ENCODE measurements at regions not wholly inside any gene's neighbourhood (a gene's known extent, or its start where the extent isn't known, plus 50 kb on each side); places are given as distances from the start of the nearest gene placed in this dataset.

DNA sequence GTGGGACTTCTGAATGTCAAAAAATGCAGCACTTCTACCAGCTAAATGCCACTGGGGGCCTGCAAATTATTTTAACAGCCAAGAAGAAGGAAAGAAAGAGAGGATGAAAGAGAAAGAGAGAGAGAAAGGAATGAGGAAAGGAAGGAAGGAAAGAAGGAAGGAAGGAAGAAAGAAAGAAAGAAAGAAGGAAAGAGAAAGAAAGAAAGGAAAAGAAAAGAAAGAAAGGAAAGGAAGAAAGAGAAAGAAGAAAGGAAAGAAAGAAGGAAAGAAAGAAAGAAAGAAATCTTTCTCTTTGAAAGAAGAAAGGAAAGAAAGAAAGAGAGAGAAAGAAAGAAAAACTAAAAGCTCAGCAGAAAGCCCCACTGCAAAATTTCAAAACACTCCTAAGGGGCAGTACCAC lies 69.2 kb upstream of the SV2C start:
- no peak overlapping the region for H3K27ac Mint-ChIP-seq
- Histone ChIP-seq H3K4me2 (no peak overlapping the region), H3K36me3 (no peaks in the 10 kb centered on the region), H3K9me3 (ENCODE audit: low read depth) (no peaks in the 10 kb centered on the region), H2AFZ (replicated peaks) (no peak overlapping the region), H3F3A (ENCODE audit: low read depth) (no peaks in the 10 kb centered on the region), H3K9ac (no peak overlapping the region), H4K20me1 (ENCODE audit: low read depth) (no peaks in the 10 kb centered on the region), H3K27ac (no peak overlapping the region), H3K79me2 (ENCODE audit: low read depth) (no peaks in the 10 kb centered on the region), H3K4me3 (no peak overlapping the region), H3K4me1 (no peaks in the 10 kb centered on the region), H3K27me3 (no peaks in the 10 kb centered on the region)
- no peak overlapping the region for H3K4me3 Mint-ChIP-seq
- H3K9me3 Mint-ChIP-seq, result peaks cover 5% of the 10 kb centered on the region
- H3K27me3 Mint-ChIP-seq (ENCODE audit: insufficient read depth, low read depth), result peaks cover 2% of the 10 kb centered on the region
- TF ChIP-seq EZH2phosphoT487 (IDR thresholded peaks at IDR 0.05), result no peak
- TF ChIP-seq, protein P1, sequence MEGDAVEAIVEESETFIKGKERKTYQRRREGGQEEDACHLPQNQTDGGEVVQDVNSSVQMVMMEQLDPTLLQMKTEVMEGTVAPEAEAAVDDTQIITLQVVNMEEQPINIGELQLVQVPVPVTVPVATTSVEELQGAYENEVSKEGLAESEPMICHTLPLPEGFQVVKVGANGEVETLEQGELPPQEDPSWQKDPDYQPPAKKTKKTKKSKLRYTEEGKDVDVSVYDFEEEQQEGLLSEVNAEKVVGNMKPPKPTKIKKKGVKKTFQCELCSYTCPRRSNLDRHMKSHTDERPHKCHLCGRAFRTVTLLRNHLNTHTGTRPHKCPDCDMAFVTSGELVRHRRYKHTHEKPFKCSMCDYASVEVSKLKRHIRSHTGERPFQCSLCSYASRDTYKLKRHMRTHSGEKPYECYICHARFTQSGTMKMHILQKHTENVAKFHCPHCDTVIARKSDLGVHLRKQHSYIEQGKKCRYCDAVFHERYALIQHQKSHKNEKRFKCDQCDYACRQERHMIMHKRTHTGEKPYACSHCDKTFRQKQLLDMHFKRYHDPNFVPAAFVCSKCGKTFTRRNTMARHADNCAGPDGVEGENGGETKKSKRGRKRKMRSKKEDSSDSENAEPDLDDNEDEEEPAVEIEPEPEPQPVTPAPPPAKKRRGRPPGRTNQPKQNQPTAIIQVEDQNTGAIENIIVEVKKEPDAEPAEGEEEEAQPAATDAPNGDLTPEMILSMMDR (IDR thresholded peaks at IDR 0.05), result no peak
- TF ChIP-seq EZH2 (IDR thresholded peaks at IDR 0.05), result no peak
- peaks cover 4% of the 10 kb centered on the region for H3K4me1 Mint-ChIP-seq
- DNase-seq (ENCODE audit: low spot score), result no peak
- H3K36me3 Mint-ChIP-seq, result no peaks in the 10 kb centered on the region

DNA sequence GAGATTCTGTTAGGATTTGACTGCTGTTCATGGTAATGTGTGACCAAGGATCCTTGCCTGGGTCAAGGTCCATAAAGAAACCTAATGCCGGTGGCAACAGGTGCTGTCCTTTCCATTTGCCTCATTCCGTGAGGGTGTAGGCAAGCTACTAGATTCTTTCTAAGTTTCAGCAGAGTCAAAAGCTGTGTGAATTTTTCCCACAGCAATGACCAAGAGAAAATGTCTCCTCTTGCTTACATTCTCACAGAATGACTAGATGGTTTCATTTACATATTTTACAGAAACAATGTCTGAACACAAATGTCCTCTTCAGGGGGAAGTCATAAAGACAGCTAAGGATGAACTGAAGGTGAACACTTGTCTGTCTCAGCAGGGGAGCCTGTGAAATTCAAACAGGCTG lies 75.3 kb upstream of the SV2C start:
- H3F3A ChIP-seq (ENCODE audit: low read depth), result no peaks in the 10 kb centered on the region
- Mint-ChIP-seq H3K27me3 (ENCODE audit: insufficient read depth, low read depth) (peaks cover 3% of the 10 kb centered on the region), H3K4me3 (no peak overlapping the region), H3K4me1 (no peaks in the 10 kb centered on the region), H3K36me3 (no peaks in the 10 kb centered on the region), H3K9me3 (peaks cover 1% of the 10 kb centered on the region), H3K27ac (no peak overlapping the region)
- H4K20me1 ChIP-seq (ENCODE audit: low read depth), result no peaks in the 10 kb centered on the region
- H3K9ac ChIP-seq, result no peak overlapping the region
- no peaks in the 10 kb centered on the region for H3K27me3 ChIP-seq
- no peaks in the 10 kb centered on the region for H3K9me3 ChIP-seq (ENCODE audit: low read depth)
- no peaks in the 10 kb centered on the region for H3K4me1 ChIP-seq
- TF ChIP-seq EZH2 (IDR thresholded peaks at IDR 0.05), result no peak
- no peak for TF ChIP-seq EZH2phosphoT487 (IDR thresholded peaks at IDR 0.05)
- TF ChIP-seq, protein P1 (IDR thresholded peaks at IDR 0.05), result no peak
- no peak overlapping the region for H2AFZ ChIP-seq (replicated peaks)
- no peak overlapping the region for H3K4me2 ChIP-seq
- H3K4me3 ChIP-seq, result no peak overlapping the region
- DNase-seq (ENCODE audit: low spot score), result no peak
- H3K27ac ChIP-seq, result no peak overlapping the region
- H3K79me2 ChIP-seq (ENCODE audit: low read depth), result no peaks in the 10 kb centered on the region
- no peaks in the 10 kb centered on the region for H3K36me3 ChIP-seq

DNA sequence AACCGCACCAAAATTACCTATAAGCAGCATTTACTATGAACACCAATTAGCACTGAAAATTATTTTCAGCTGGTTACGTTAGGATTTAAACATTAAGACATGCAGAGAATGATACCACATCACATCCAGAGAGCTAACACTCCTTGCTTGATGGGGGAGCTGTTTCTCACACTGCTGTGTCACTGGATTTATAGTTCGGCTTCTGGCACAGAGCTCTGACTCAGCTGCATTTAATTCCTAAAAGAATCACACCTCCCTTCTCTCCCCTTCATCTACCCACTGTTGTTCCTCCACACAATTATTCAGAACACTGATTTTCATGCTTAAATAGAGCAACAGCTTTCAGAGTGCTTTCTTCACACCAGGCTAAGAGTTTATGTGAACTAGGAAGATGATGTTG lies 82.6 kb upstream of the SV2C start:
- H3K4me2 ChIP-seq, result no peak overlapping the region
- H3K27me3 ChIP-seq, result no peaks in the 10 kb centered on the region
- H3K27me3 Mint-ChIP-seq (ENCODE audit: insufficient read depth, low read depth), result peaks cover 5% of the 10 kb centered on the region
- no peaks in the 10 kb centered on the region for H3K9me3 ChIP-seq (ENCODE audit: low read depth)
- TF ChIP-seq, protein P1 (IDR thresholded peaks at IDR 0.05), result no peak
- TF ChIP-seq EZH2 (IDR thresholded peaks at IDR 0.05) (no peak), EZH2phosphoT487 (IDR thresholded peaks at IDR 0.05) (no peak)
- H3K79me2 ChIP-seq (ENCODE audit: low read depth), result no peaks in the 10 kb centered on the region
- DNase-seq (ENCODE audit: low spot score), result no peak
- no peaks in the 10 kb centered on the region for H4K20me1 ChIP-seq (ENCODE audit: low read depth)
- no peak overlapping the region for H3K27ac Mint-ChIP-seq
- peaks cover 21% of the 10 kb centered on the region for H3K9me3 Mint-ChIP-seq
- no peak overlapping the region for H3K27ac ChIP-seq
- H2AFZ ChIP-seq (replicated peaks), result no peak overlapping the region
- no peak overlapping the region for H3K4me3 Mint-ChIP-seq
- H3K9ac ChIP-seq, result no peak overlapping the region
- peaks cover 4% of the 10 kb centered on the region for H3K4me1 Mint-ChIP-seq
- H3K4me3 ChIP-seq, result no peak overlapping the region
- H3K36me3 Mint-ChIP-seq, result no peaks in the 10 kb centered on the region
- H3K4me1 ChIP-seq, result no peaks in the 10 kb centered on the region
- no peaks in the 10 kb centered on the region for H3F3A ChIP-seq (ENCODE audit: low read depth)
- no peaks in the 10 kb centered on the region for H3K36me3 ChIP-seq

All from neural progenitor cell (in vitro differentiated cells).